ENCODE measurements at regions not wholly inside any gene's neighbourhood (a gene's known extent, or its start where the extent isn't known, plus 50 kb on each side); places are given as distances from the start of the nearest gene placed in this dataset.

DNA sequence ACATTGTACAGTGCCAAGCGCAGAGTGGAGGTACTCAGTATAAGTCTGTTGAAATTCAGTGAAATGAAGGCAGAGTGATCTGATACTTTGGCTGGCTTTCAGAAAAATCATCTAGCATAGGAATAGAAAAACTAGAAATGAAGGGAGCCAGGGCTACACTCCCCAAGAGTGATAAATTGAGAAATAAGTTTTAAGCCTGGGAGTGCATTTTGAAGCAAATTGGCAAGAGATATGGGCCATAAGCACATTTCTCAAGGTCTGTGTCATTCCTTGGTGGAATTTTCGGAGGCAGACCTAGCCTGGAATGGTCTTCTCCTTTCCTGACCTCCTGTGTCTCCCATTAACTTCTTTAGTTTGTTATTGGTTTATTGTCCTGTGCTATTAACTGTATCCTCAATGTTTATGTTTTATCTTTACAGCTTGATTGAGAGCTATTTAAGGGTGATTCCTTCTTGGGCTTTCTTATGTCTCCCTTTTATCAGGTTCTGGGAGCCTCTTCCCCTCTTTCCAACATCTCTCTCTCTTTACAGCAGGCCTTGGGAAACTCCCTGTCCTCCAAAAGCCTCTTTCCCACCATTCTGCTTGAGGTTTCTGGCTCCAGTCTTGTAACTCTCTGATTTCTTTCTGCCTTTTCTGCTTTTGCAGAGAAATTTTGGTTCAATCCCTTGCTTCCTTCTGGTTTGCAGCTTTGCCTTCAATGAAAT is 649.5 kb downstream of the SLC4A3 start:
- TF ChIP-seq, protein P1, sequence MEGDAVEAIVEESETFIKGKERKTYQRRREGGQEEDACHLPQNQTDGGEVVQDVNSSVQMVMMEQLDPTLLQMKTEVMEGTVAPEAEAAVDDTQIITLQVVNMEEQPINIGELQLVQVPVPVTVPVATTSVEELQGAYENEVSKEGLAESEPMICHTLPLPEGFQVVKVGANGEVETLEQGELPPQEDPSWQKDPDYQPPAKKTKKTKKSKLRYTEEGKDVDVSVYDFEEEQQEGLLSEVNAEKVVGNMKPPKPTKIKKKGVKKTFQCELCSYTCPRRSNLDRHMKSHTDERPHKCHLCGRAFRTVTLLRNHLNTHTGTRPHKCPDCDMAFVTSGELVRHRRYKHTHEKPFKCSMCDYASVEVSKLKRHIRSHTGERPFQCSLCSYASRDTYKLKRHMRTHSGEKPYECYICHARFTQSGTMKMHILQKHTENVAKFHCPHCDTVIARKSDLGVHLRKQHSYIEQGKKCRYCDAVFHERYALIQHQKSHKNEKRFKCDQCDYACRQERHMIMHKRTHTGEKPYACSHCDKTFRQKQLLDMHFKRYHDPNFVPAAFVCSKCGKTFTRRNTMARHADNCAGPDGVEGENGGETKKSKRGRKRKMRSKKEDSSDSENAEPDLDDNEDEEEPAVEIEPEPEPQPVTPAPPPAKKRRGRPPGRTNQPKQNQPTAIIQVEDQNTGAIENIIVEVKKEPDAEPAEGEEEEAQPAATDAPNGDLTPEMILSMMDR (IDR thresholded peaks at IDR 0.05), result no peak
- no peak for TF ChIP-seq POLR2A (IDR thresholded peaks at IDR 0.05)

All from breast epithelium (tissue), 3 donors.